Endothelial cell of umbilical vein (primary cell): ENCODE measurements at regions not wholly inside any gene's neighbourhood (a gene's known extent, or its start where the extent isn't known, plus 50 kb on each side); places are given as distances from the start of the nearest gene placed in this dataset.

Source experiments
- BruUV-seq: library from RNA; stranded (reverse); fragments of 400-500 nt; replicated peaks from 2 replicates; lab custom pipeline; 2021; lab: Mats Ljungman, UMichigan
- CTCF ChIA-PET: fragments of 300-600, 350-600 bp; sonication (Branson Sonifier 250); formaldehyde crosslinking; loops from one replicate; lab custom pipeline; 2021; ENCODE audit warnings: antibody characterized with exemption, inconsistent platforms; lab: Charles Lee
- POLR2A ChIA-PET: fragments of 300-600, 350-600 bp; sonication (Branson Sonifier 250); formaldehyde crosslinking; loops from one replicate; lab custom pipeline; 2021; ENCODE audit warnings: antibody characterized with exemption, inconsistent platforms; lab: Charles Lee
- DNase-seq: peaks from one replicate; pipeline ENCODE4 v3.0.0-alpha.2; 2011; ENCODE audit warnings: low read depth, low spot score
- FAIRE-seq: peaks from 2 replicates; lab custom pipeline; 2011; peaks lifted over from hg19 to GRCh38; lab: Jason Lieb, UNC
- H2AFZ ChIP-seq: 2 replicates; pipeline ENCODE4 v1.6.0; 2012; ENCODE audit warnings: low read depth, low read length, control low read depth, inconsistent platforms
- H3K27ac ChIP-seq: 2 replicates; pipeline ENCODE4 v1.5.1; 2011; ENCODE audit warnings: low read depth, mild to moderate bottlenecking, control low read depth, low read length, moderate library complexity; ENCODE audit not compliant: insufficient read depth
- H3K27me3 ChIP-seq, 2 experiments: 2 replicates each; pipeline versions ENCODE4 v1.6.0 to v1.6.1; 2011; ENCODE audit warnings: low read length in 2 of 2, mixed read lengths in 1 of 2; ENCODE audit not compliant: control insufficient read depth in 2 of 2, insufficient read depth in 2 of 2
- H3K36me3 ChIP-seq, 2 experiments: 2 replicates in 1 of 2; 3 replicates in 1 of 2; pipeline ENCODE4 v1.5.1; 2011; ENCODE audit warnings: low read length in 2 of 2, mild to moderate bottlenecking in 1 of 2, moderate library complexity in 1 of 2; ENCODE audit not compliant: control insufficient read depth in 2 of 2, insufficient read depth in 2 of 2; ENCODE audit errors: extremely low read depth in 1 of 2
- H3K4me1 ChIP-seq: 3 replicates; pipeline ENCODE4 v1.5.1; 2011; ENCODE audit warnings: mild to moderate bottlenecking, low read length; ENCODE audit not compliant: control insufficient read depth, insufficient read depth; ENCODE audit errors: extremely low read depth
- H3K4me2 ChIP-seq: 2 replicates; pipeline ENCODE4 v1.6.1; 2011; ENCODE audit warnings: low read length, control low read depth, mixed read lengths; ENCODE audit not compliant: insufficient read depth
- H3K4me3 ChIP-seq, 3 experiments: fragments of 200-600 bp in 1 of 3; sonication (generic), shearing (Covaris generic) in 1 of 3; replicated peaks in 1 of 3; 2 replicates each; pipeline ENCODE4 v1.5.1; 2011 to 2016; ENCODE audit warnings: control low read depth in 3 of 3, low read length in 3 of 3, mild to moderate bottlenecking in 2 of 3, inconsistent platforms in 1 of 3, low read depth in 1 of 3, moderate library complexity in 1 of 3; ENCODE audit not compliant: insufficient read depth in 1 of 3
- H3K79me2 ChIP-seq: 2 replicates; pipeline ENCODE4 v1.6.0; 2012; ENCODE audit warnings: low read length, inconsistent platforms; ENCODE audit not compliant: control insufficient read depth, insufficient read depth
- H3K9ac ChIP-seq: replicated peaks from 2 replicates; pipeline ENCODE3; 2011; ENCODE audit warnings: low read length, control low read depth; ENCODE audit not compliant: insufficient read depth; ENCODE audit errors: extremely low read depth
- H3K9me1 ChIP-seq: replicated peaks from 3 replicates; pipeline ENCODE4 v1.6.0; 2011; ENCODE audit warnings: mild to moderate bottlenecking, low read length; ENCODE audit not compliant: control insufficient read depth, insufficient read depth; ENCODE audit errors: extremely low read depth
- H3K9me3 ChIP-seq: replicated peaks from 2 replicates; pipeline ENCODE4 v1.5.1; 2012; ENCODE audit warnings: low read length, inconsistent platforms; ENCODE audit not compliant: control insufficient read depth, insufficient read depth
- H4K20me1 ChIP-seq: replicated peaks from 2 replicates; pipeline ENCODE3; 2011; ENCODE audit warnings: mild to moderate bottlenecking, low read length; ENCODE audit not compliant: control insufficient read depth, insufficient read depth; ENCODE audit errors: extremely low read depth
- EZH2 ChIP-seq: IDR thresholded peaks from 2 replicates; pipeline ENCODE4 v1.6.1; 2012; ENCODE audit warnings: borderline replicate concordance, low read depth, mild to moderate bottlenecking, moderate library complexity, low read length, inconsistent platforms; ENCODE audit not compliant: severe bottlenecking
- FOS ChIP-seq: IDR thresholded peaks from 2 replicates; pipeline ENCODE4 v1.6.1; 2011; ENCODE audit warnings: mild to moderate bottlenecking, low read length, moderate library complexity, borderline replicate concordance; ENCODE audit not compliant: insufficient read depth
- GATA2 ChIP-seq: IDR thresholded peaks from 2 replicates; pipeline ENCODE4 v1.7.0; 2011; ENCODE audit warnings: low read depth, mild to moderate bottlenecking, moderate library complexity, mixed read lengths, low read length; ENCODE audit not compliant: insufficient read length, insufficient read depth
- JUN ChIP-seq: IDR thresholded peaks from 2 replicates; pipeline ENCODE4 v1.6.1; 2011; ENCODE audit warnings: borderline replicate concordance, low read depth; ENCODE audit not compliant: insufficient read length, insufficient read depth
- MYC ChIP-seq: IDR thresholded peaks from one replicate; pipeline ENCODE4 v1.6.1; 2011; ENCODE audit warnings: mild to moderate bottlenecking, low read depth, low read length
- POLR2A ChIP-seq: IDR thresholded peaks from 2 replicates; pipeline ENCODE4 v1.6.1; 2012; ENCODE audit warnings: low read depth, mild to moderate bottlenecking, control low read depth, low read length
- POLR2AphosphoS5 ChIP-seq: IDR thresholded peaks from 2 replicates; pipeline ENCODE4 v1.6.1; 2012; ENCODE audit warnings: low read depth, mild to moderate bottlenecking, control low read depth, low read length, moderate library complexity; ENCODE audit not compliant: insufficient read depth
- dilution Hi-C: fragments of 300-500 bp; cut with MboI; formaldehyde crosslinking; loops from one replicate; pipeline ENCODE4 v1.15.0; 2019; ENCODE audit warnings: low sequenced_read_pairs; ENCODE audit not compliant: extremely low pct_ligation_motif_present
- intact Hi-C: fragments of 100-400 bp; cut with micrococcal nuclease; formaldehyde crosslinking; loops from one replicate; pipeline ENCODE4 v1.10.0; 2022
- TF ChIP-seq, protein P1 (sequence below): IDR thresholded peaks from 2 replicates; pipeline ENCODE4 v1.6.1; 2011; ENCODE audit not compliant: insufficient read depth, insufficient read length
- TF ChIP-seq, protein P2 (sequence below), 2 donors: IDR thresholded peaks; 1 replicate in 1 of 2; 2 replicates in 1 of 2; pipeline ENCODE4 v1.5.1; 2011; ENCODE audit warnings: low read length in 2 of 2, mild to moderate bottlenecking in 2 of 2, moderate library complexity in 2 of 2, control low read depth in 1 of 2, inconsistent platforms in 1 of 2, low read depth in 1 of 2; ENCODE audit not compliant: insufficient read depth in 1 of 2; ENCODE audit errors: extremely low read depth in 1 of 2

DNA sequence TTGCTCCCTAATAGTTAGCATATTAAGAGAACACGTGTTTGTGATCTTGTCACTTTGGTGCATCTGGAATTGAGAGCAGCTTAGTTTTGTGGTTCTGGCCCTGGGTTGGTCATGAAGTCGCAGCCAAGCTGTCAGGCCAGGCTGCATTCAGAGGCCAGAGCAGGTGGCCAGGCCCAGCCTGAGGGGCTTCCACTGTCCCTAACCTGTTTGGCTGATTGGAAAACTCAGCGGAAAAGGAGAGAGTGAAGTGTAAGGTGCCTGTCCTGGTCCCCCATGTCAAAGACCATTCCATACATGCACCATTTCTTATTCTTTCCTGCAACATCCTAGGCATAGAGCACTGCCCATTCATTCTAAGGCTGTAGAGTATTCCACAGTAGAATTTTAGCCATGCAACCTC lies 111.5 kb upstream of the IGLL5 start:
- BruUV-seq = no TSS peak

More for the DNA sequence above, 111.5 kb upstream of the IGLL5 start:
- ChIA-PET CTCF (interaction anchor here (0.9 to 2.7 kb wide), 2 partner anchors 13 to 568 kb away, joined by 3 to 12 read pairs; no protein-coding TSS in a partner anchor), POLR2A (no interaction called here)
- dilution Hi-C loops (no loop called here), intact Hi-C loops (no loop called here)
- Histone ChIP-seq H3K36me3 (no peaks in the 10 kb centered on the region), H3K27ac (no peak overlapping the region), H2AFZ (no peak overlapping the region), H3K4me3 (no peak overlapping the region), H3K27me3 (peaks cover 1 to 2% of the 10 kb centered on the region in 2 experiments), H3K4me2 (no peak overlapping the region), H3K9me3 (no peaks in the 10 kb centered on the region), H3K9me1 (no peaks in the 10 kb centered on the region), H3K4me1 (no peaks in the 10 kb centered on the region), H4K20me1 (no peaks in the 10 kb centered on the region), H3K9ac (no peak overlapping the region), H3K79me2 (no peaks in the 10 kb centered on the region)
- DNase-seq = no peak
- no peak for TF ChIP-seq POLR2A
- TF ChIP-seq, protein P1, sequence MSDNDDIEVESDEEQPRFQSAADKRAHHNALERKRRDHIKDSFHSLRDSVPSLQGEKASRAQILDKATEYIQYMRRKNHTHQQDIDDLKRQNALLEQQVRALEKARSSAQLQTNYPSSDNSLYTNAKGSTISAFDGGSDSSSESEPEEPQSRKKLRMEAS = no peak
- no peak for TF ChIP-seq JUN
- TF ChIP-seq EZH2 = no peak
- no peak for TF ChIP-seq GATA2
- TF ChIP-seq POLR2AphosphoS5 = no peak
- TF ChIP-seq, protein P2, sequence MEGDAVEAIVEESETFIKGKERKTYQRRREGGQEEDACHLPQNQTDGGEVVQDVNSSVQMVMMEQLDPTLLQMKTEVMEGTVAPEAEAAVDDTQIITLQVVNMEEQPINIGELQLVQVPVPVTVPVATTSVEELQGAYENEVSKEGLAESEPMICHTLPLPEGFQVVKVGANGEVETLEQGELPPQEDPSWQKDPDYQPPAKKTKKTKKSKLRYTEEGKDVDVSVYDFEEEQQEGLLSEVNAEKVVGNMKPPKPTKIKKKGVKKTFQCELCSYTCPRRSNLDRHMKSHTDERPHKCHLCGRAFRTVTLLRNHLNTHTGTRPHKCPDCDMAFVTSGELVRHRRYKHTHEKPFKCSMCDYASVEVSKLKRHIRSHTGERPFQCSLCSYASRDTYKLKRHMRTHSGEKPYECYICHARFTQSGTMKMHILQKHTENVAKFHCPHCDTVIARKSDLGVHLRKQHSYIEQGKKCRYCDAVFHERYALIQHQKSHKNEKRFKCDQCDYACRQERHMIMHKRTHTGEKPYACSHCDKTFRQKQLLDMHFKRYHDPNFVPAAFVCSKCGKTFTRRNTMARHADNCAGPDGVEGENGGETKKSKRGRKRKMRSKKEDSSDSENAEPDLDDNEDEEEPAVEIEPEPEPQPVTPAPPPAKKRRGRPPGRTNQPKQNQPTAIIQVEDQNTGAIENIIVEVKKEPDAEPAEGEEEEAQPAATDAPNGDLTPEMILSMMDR (IDR thresholded peaks at IDR 0.05; ENCODE audit: extremely low read depth in 1 of 2, insufficient read depth in 1 of 2, low read depth in 1 of 2, low read length in 2 of 2) = no peak
- no peak for TF ChIP-seq MYC
- TF ChIP-seq FOS = no peak
- FAIRE-seq = no peak
